Fibroblast of the aortic adventitia (primary cell): ENCODE measurements at regions not wholly inside any gene's neighbourhood (a gene's known extent, or its start where the extent isn't known, plus 50 kb on each side); places are given as distances from the start of the nearest gene placed in this dataset.

Experiments
- DNase-seq: peaks from one replicate; pipeline ENCODE4 v3.0.0-alpha.2; 2010; ENCODE audit warnings: low read depth
- H3K4me3 ChIP-seq: 2 replicates; pipeline ENCODE4 v1.5.1; 2011; ENCODE audit warnings: low read depth, mild to moderate bottlenecking, control low read depth, low read length, moderate library complexity
- TF ChIP-seq, protein P1 (sequence below): IDR thresholded peaks from 2 replicates; pipeline ENCODE4 v1.5.1; 2011; ENCODE audit warnings: mild to moderate bottlenecking, low read length, control low read depth, inconsistent platforms; ENCODE audit not compliant: insufficient read depth

DNA sequence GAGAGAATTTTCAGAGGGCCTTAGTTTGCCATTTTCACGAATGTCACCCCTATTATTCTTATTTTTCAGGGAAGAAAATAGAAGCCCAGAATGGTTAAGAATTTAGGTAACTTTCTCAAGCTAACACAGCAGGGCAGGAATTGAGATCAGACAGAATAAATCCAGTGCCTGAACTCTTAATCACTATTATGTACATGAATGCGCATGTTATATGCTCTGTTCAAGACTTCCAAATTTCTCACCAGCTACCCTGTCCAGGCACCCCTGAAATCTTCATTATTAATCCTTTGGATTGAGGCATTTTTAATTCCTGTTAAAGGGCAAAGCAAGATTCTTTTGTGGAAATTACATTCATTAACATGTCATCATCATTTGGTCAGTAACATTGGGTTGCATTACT lies 218.4 kb downstream of the ACTR3 start:
- no peak overlapping the region for H3K4me3 ChIP-seq
- TF ChIP-seq, protein P1, sequence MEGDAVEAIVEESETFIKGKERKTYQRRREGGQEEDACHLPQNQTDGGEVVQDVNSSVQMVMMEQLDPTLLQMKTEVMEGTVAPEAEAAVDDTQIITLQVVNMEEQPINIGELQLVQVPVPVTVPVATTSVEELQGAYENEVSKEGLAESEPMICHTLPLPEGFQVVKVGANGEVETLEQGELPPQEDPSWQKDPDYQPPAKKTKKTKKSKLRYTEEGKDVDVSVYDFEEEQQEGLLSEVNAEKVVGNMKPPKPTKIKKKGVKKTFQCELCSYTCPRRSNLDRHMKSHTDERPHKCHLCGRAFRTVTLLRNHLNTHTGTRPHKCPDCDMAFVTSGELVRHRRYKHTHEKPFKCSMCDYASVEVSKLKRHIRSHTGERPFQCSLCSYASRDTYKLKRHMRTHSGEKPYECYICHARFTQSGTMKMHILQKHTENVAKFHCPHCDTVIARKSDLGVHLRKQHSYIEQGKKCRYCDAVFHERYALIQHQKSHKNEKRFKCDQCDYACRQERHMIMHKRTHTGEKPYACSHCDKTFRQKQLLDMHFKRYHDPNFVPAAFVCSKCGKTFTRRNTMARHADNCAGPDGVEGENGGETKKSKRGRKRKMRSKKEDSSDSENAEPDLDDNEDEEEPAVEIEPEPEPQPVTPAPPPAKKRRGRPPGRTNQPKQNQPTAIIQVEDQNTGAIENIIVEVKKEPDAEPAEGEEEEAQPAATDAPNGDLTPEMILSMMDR, result no peak
- DNase-seq, result no peak

DNA sequence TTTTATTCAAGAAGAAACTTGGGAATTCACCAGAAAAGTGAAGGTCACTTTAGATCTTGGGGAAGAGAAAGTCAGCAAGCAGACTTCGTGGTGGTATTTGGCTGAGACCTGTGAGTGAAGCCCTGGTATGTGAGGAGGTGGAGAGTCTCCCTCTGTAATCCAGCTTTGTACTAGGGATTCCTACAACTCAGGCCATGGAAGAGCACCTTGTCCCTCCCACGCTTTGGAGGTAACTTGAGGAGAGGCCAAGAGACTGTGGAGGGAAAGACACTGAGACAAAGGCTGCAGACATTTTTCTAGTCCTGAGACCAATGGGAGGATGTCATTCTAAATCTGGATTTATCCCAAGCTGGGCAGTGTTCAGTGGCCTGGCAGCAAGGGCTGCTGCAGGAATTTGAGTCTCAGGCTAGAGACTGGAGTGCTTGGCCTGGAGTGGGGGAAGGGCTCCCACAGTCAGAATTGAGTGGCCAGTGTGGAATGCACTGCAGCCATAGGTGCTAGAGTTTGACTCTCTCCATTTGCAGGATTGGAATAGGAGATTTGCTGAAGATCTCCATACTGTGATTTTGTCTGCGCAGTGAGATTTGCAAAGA lies 219.0 kb downstream of the ACTR3 start:
- H3K4me3 ChIP-seq, result no peak overlapping the region
- no peak for DNase-seq
- TF ChIP-seq, protein P1, result no peak

DNA sequence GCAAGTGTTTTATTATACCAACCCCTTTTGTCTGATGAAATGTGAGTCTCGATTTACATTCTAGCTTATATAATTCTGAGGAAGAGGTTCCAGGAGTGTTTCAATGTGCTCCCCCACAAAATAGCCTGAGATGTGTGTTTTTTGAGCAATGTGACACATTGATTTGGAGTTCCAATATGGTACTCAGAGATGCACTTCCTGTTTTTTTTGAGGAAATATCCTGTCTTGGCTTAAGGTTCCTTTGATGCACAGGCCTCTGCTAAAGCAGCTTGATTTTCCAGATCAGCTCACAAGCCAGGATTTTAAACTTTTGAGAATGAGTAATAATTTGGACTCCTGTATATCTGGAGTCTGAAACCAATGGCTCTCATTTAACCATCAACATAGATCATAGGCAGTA lies 221.4 kb downstream of the ACTR3 start:
- TF ChIP-seq, protein P1, result no peak
- DNase-seq, result no peak

DNA sequence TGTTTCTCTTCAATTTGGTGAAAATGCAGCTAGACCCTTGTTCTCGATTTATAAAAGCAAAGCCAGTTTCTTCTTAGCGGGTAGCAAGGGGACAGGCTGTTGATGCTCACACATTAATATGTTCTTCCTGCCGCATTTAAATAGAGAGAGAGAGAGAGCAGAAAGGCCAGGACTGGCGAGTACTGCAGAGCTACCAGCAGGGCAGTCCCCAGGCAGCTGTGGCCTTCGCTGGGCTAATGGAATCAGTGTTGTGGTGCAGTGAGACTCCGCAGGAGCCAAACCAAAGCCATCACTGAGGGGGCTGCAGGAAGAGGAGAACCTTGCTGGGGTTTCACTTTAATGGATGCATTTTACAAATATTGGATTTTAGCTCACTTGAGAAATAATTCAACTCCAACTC lies 223.6 kb downstream of the ACTR3 start:
- DNase-seq, result no peak
- TF ChIP-seq, protein P1, result no peak
- no peak overlapping the region for H3K4me3 ChIP-seq

More for the DNA sequence above, 221.4 kb downstream of the ACTR3 start:
- H3K4me3 ChIP-seq, result no peak overlapping the region

DNA sequence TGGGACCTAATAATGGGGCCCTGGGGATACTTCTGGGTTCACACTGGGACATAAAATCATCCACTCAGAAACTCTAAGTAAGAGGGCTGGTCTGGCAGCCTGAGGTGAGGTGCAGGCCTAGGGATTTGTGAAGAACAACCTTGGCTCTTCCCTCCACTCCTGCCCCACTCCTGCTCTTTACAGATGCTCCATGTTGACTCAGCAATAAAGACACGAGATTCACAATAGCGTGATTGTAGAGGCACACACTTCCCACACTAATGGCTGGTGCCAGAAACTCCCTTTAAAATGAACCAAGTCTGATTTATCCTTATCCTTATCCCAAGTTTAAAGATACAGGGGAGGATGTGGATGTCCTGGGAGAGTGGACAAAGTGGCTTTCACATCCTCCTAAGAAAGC lies 228.2 kb downstream of the ACTR3 start:
- TF ChIP-seq, protein P1, result no peak
- no peak overlapping the region for H3K4me3 ChIP-seq
- no peak for DNase-seq

DNA sequence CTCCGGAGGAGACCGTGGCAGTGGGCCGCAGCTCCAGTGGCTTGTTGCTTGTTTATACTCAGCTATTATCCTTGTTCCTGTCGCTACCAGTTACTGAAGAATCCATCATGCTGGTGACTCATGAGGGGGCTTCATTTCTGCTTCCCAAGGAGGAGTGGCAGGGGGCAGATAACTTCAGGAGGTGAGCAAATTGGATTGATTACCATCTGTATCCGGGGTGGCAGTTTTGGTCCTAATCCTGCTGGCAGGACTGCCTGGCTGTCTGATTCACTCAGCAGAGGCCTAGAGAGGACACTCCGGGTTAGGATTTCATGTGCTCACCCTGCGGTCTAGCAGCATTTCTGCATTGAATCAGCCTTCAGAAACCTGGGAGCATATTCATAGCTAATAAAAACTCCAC lies 230.0 kb downstream of the ACTR3 start:
- DNase-seq, result peak; percentile 10
- TF ChIP-seq, protein P1, result no peak
- H3K4me3 ChIP-seq, result no peak overlapping the region

DNA sequence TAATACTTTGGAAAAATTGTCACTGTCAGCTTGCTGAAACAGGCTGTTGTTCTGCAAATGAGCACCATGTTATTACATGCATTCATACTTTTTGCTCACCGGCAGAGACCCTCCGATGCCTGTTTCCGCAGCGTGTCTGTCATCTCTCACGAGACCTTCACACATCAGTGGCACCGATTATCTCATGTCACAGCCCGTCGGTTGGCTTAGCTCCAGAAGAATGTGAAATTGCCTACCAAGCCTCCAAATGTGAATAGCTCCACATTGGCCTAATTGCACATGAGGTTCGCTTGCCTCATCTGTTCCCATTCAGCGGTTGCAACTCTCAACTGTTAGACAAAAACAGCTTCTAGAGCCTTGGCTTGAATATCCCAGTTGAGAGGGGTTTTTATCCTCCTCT lies 233.0 kb downstream of the ACTR3 start:
- H3K4me3 ChIP-seq, result no peak overlapping the region
- no peak for DNase-seq
- TF ChIP-seq, protein P1, result no peak
